Keratinocyte (primary cell): ENCODE measurements at regions not wholly inside any gene's neighbourhood (a gene's known extent, or its start where the extent isn't known, plus 50 kb on each side); places are given as distances from the start of the nearest gene placed in this dataset.

ENCODE experiments used
- DNase-seq: peaks from one replicate; pipeline ENCODE4 v3.0.0-alpha.2; 2011; ENCODE audit warnings: low read depth, missing footprints, low spot score
- FAIRE-seq: peaks from 2 replicates; lab custom pipeline; 2011; peaks lifted over from hg19 to GRCh38; lab: Jason Lieb, UNC
- H2AFZ ChIP-seq: 2 replicates; pipeline ENCODE4 v1.6.0; 2012; ENCODE audit warnings: low read length, control low read depth, inconsistent platforms; ENCODE audit not compliant: control insufficient read depth
- H3K27ac ChIP-seq: 2 replicates; pipeline ENCODE4 v1.5.1; 2011; ENCODE audit warnings: low read length; ENCODE audit not compliant: control insufficient read depth, insufficient read depth
- H3K27me3 ChIP-seq: 3 replicates; pipeline ENCODE4 v1.6.0; 2011; ENCODE audit warnings: low read length; ENCODE audit not compliant: control insufficient read depth, insufficient read depth; ENCODE audit errors: extremely low read depth
- H3K36me3 ChIP-seq, 2 experiments: 2 replicates in 1 of 2; 3 replicates in 1 of 2; pipeline ENCODE4 v1.5.1; 2011; ENCODE audit warnings: low read length in 2 of 2, mild to moderate bottlenecking in 1 of 2; ENCODE audit not compliant: control insufficient read depth in 2 of 2, insufficient read depth in 2 of 2; ENCODE audit errors: extremely low read depth in 1 of 2
- H3K4me1 ChIP-seq: 3 replicates; pipeline ENCODE4 v1.5.1; 2011; ENCODE audit warnings: low read length; ENCODE audit not compliant: control insufficient read depth, insufficient read depth; ENCODE audit errors: extremely low read depth
- H3K4me2 ChIP-seq: 3 replicates; pipeline ENCODE4 v1.6.0; 2011; ENCODE audit warnings: low read depth, low read length; ENCODE audit not compliant: control insufficient read depth, insufficient read depth; ENCODE audit errors: extremely low read depth
- H3K4me3 ChIP-seq, 3 experiments: fragments of 200-600 bp in 1 of 3; sonication (generic) in 1 of 3; 2 replicates in 2 of 3; 3 replicates in 1 of 3; pipeline ENCODE4 v1.5.1; 2011 to 2016; ENCODE audit warnings: low read length in 3 of 3, mild to moderate bottlenecking in 3 of 3, control low read depth in 2 of 3, inconsistent platforms in 1 of 3, low read depth in 1 of 3, mixed read lengths in 1 of 3, mixed run types in 1 of 3, moderate library complexity in 1 of 3; ENCODE audit not compliant: control insufficient read depth in 2 of 3, insufficient read depth in 2 of 3; ENCODE audit errors: extremely low read depth in 1 of 3
- H3K79me2 ChIP-seq: 2 replicates; pipeline ENCODE4 v1.6.0; 2012; ENCODE audit warnings: low read length; ENCODE audit not compliant: control insufficient read depth, insufficient read depth
- H3K9ac ChIP-seq: 3 replicates; pipeline ENCODE4 v1.6.0; 2011; ENCODE audit warnings: low read length; ENCODE audit not compliant: control insufficient read depth, insufficient read depth; ENCODE audit errors: extremely low read depth
- H3K9me1 ChIP-seq: 3 replicates; pipeline ENCODE4 v1.6.0; 2011; ENCODE audit warnings: low read length; ENCODE audit not compliant: control insufficient read depth, insufficient read depth; ENCODE audit errors: extremely low read depth
- H3K9me3 ChIP-seq: 2 replicates; pipeline ENCODE4 v1.5.1; 2012; ENCODE audit warnings: low read depth, low read length; ENCODE audit not compliant: control insufficient read depth
- H4K20me1 ChIP-seq: 3 replicates; pipeline ENCODE4 v1.6.0; 2011; ENCODE audit warnings: low read length; ENCODE audit not compliant: control insufficient read depth, insufficient read depth; ENCODE audit errors: extremely low read depth
- CTCF ChIP-seq, 3 experiments: IDR thresholded peaks in 1 of 3; conservative IDR thresholded peaks in 1 of 3; optimal IDR thresholded peaks in 1 of 3; 2 replicates in 2 of 3; 3 replicates in 1 of 3; pipeline versions ENCODE3 to v1.5.1; 2011; ENCODE audit warnings: low read length in 3 of 3, mild to moderate bottlenecking in 3 of 3, moderate library complexity in 2 of 3, control low read depth in 1 of 3, inconsistent platforms in 1 of 3; ENCODE audit not compliant: insufficient read depth in 2 of 3; ENCODE audit errors: extremely low read depth in 1 of 3
- EZH2 ChIP-seq: IDR thresholded peaks from one replicate; pipeline ENCODE4 v1.6.1; 2012; ENCODE audit warnings: inconsistent platforms, mild to moderate bottlenecking, low read length, moderate library complexity
- dilution Hi-C: fragments of 300-500 bp; cut with MboI; formaldehyde crosslinking; loops from one replicate; pipeline ENCODE4 v1.7.0; 2020; ENCODE audit warnings: low sequenced_read_pairs; ENCODE audit not compliant: extremely low pct_ligation_motif_present

GRCh38 chr6:126959765-126960164, 158.7 kb upstream of the RSPO3 start:
- H2AFZ ChIP-seq, result no peak overlapping the region
- dilution Hi-C loops, result no loop called here
- no peak for DNase-seq

GRCh38 chr6:126963077-126963809, 155.2 kb upstream of the RSPO3 start:
- Histone ChIP-seq H4K20me1 (no peaks in the 10 kb centered on the region), H3K4me2 (no peak overlapping the region), H3K9me1 (no peaks in the 10 kb centered on the region), H3K36me3 (no peaks in the 10 kb centered on the region), H3K4me1 (no peaks in the 10 kb centered on the region), H2AFZ (no peak overlapping the region), H3K27ac (no peak overlapping the region), H3K79me2 (no peaks in the 10 kb centered on the region), H3K27me3 (no peaks in the 10 kb centered on the region), H3K9me3 (no peaks in the 10 kb centered on the region), H3K4me3 (no peak overlapping the region), H3K9ac (no peak overlapping the region)
- DNase-seq, result no peak
- TF ChIP-seq EZH2 (no peak), CTCF (optimal IDR thresholded peaks at IDR 0.05 in 1 of 3, IDR thresholded peaks at IDR 0.05 in 1 of 3, conservative IDR thresholded peaks at IDR 0.05 in 1 of 3; ENCODE audit: extremely low read depth in 1 of 3, insufficient read depth in 2 of 3, low read length in 3 of 3) (no peak)
- FAIRE-seq, result no peak
- dilution Hi-C loops, result no loop called here

More at GRCh38 chr6:126959765-126960164, 158.7 kb upstream of the RSPO3 start:
- H3K4me2 ChIP-seq, result no peak overlapping the region
- H4K20me1 ChIP-seq, result no peaks in the 10 kb centered on the region
- H3K27ac ChIP-seq, result no peak overlapping the region
- H3K9ac ChIP-seq, result no peak overlapping the region
- H3K36me3 ChIP-seq, result no peaks in the 10 kb centered on the region
- H3K9me1 ChIP-seq, result no peaks in the 10 kb centered on the region
- H3K27me3 ChIP-seq, result no peaks in the 10 kb centered on the region
- H3K9me3 ChIP-seq, result no peaks in the 10 kb centered on the region
- H3K4me1 ChIP-seq, result no peaks in the 10 kb centered on the region
- no peak for FAIRE-seq
- no peak overlapping the region for H3K4me3 ChIP-seq
- no peaks in the 10 kb centered on the region for H3K79me2 ChIP-seq
- TF ChIP-seq CTCF (optimal IDR thresholded peaks at IDR 0.05 in 1 of 3, IDR thresholded peaks at IDR 0.05 in 1 of 3, conservative IDR thresholded peaks at IDR 0.05 in 1 of 3; ENCODE audit: extremely low read depth in 1 of 3, insufficient read depth in 2 of 3, low read length in 3 of 3) (no peak), EZH2 (no peak)
